Right lobe of liver (tissue), 6 donors: ENCODE measurements at regions not wholly inside any gene's neighbourhood (a gene's known extent, or its start where the extent isn't known, plus 50 kb on each side); places are given as distances from the start of the nearest gene placed in this dataset.
A peak's percentile ranks its signal among the peaks of the same experiment; 100 is the strongest.

ENCODE experiments used
- ATAC-seq, 4 donors: fragments of 200-7000 bp; cut with Tn5 transposase; one replicate each; pipeline ENCODE4 v1.9.1; 2020; ENCODE audit warnings: mild to moderate bottlenecking in 4 of 4, moderate library complexity in 4 of 4
- DNase-seq, 3 donors: peaks; one replicate each; pipeline ENCODE4 v3.0.0-alpha.2; 2020
- H3K27ac ChIP-seq, 3 donors: fragments of 200-600 bp; one replicate each; pipeline ENCODE4 v1.8.0; 2022
- H3K27me3 ChIP-seq, 2 donors: fragments of 200-600 bp; one replicate each; pipeline ENCODE4 v1.8.0; 2022
- H3K36me3 ChIP-seq, 4 donors: fragments of 200-600 bp; sonication (generic) in 1 of 4; one replicate each; pipeline versions ENCODE4 v1.5.1 to v1.8.0; 2017 to 2022; ENCODE audit warnings: control low read depth in 1 of 4
- H3K4me1 ChIP-seq, 4 donors: fragments of 200-600 bp; sonication (generic) in 1 of 4; one replicate each; pipeline versions ENCODE4 v1.5.1 to v1.8.0; 2017 to 2022; ENCODE audit warnings: control low read depth in 1 of 4
- H3K4me3 ChIP-seq, 3 donors: fragments of 200-600 bp; one replicate each; pipeline ENCODE4 v1.8.0; 2022
- H3K9me3 ChIP-seq, 4 donors: fragments of 200-600 bp; sonication (generic) in 1 of 4; one replicate each; pipeline versions ENCODE4 v1.5.1 to v1.8.0; 2017 to 2022; ENCODE audit warnings: control low read depth in 1 of 4
- CTCF ChIP-seq, 4 donors: fragments of 200-600 bp in 3 of 4; fragments of 450-650 bp in 1 of 4; IDR thresholded peaks; one replicate each; pipeline versions ENCODE4 v1.5.1 to v1.8.0; 2016 to 2022; ENCODE audit warnings: antibody characterized with exemption in 4 of 4, mild to moderate bottlenecking in 2 of 4
- POLR2A ChIP-seq: fragments of 450-650 bp; IDR thresholded peaks from one replicate; pipeline ENCODE4 v1.6.1; 2017; ENCODE audit warnings: antibody characterized with exemption, mild to moderate bottlenecking
- WGBS: methylation state at CpG from one replicate; pipeline ENCODE4 v1.1.6; 2018; ENCODE audit warnings: low coverage, low lambda C conversion rate; ENCODE audit not compliant: insufficient coverage; ENCODE audit errors: missing lambda C conversion rate; 5-methylcytosine and 5-hydroxymethylcytosine counted together
- intact Hi-C, 2 donors: fragments of 100-400 bp; cut with DNase I; formaldehyde crosslinking; loops; one replicate each; pipeline versions ENCODE4 v1.11.2 to v1.14.1; 2022
- donor health status: DM: no; HTN: yes; CAD: no.
- donor health status: DM: no; HTN: no; CAD: no.
- donor health status: DM: no; HTN: no; CAD: no.
- donor health status: DM: no; HTN: yes; CAD: no.
- donor health status: DM: no; HTN: yes; CAD: no.

GRCh38 chr2:9143264-9143815, 63.3 kb upstream of the ASAP2 start:
- 80% methylated on average over 6 of the region's 11 CpGs for WGBS
- ATAC-seq: no peak
- TF ChIP-seq CTCF (IDR thresholded peaks at IDR 0.05) (no peak), POLR2A (no peak)
- H3K36me3 ChIP-seq: no peaks in the 10 kb centered on the region
- H3K9me3 ChIP-seq: no peaks in the 10 kb centered on the region
- DNase-seq: no peak
- no peaks in the 10 kb centered on the region for H3K27me3 ChIP-seq
- H3K4me1 ChIP-seq: peaks cover 0 to 13% (median 0%) of the 10 kb centered on the region in 4 donors
- intact Hi-C loops: loop anchor here in 1 of 2 donors (10.0 kb wide), 2 partner anchors 191 to 231 kb away; no protein-coding TSS in a partner anchor
- H3K27ac ChIP-seq: no peak overlapping the region
- peak overlapping the region in 1 of 3 donors; percentile 28 for H3K4me3 ChIP-seq

- H3K4me1 ChIP-seq: peaks cover 0 to 13% (median 0%) of the 10 kb centered on the region in 4 donors
- no peaks in the 10 kb centered on the region for H3K36me3 ChIP-seq
- peak; percentile 79 to 84 (median 83) for DNase-seq
- H3K9me3 ChIP-seq: no peaks in the 10 kb centered on the region
- TF ChIP-seq CTCF (IDR thresholded peaks at IDR 0.05): peak; percentile 98 to 99 (median 98)
- no peak for TF ChIP-seq POLR2A
- intact Hi-C loops: loop anchor here in 1 of 2 donors (10.0 kb wide), 2 partner anchors 192 to 232 kb away; no protein-coding TSS in a partner anchor
- peak; percentile 95 to 97 (median 96) for ATAC-seq
- H3K27me3 ChIP-seq: no peaks in the 10 kb centered on the region
- 7% methylated on average over 32 of the region's 40 CpGs for WGBS
- peak overlapping the region in 2 of 3 donors; percentile 19 to 28 for H3K4me3 ChIP-seq
- no peak overlapping the region for H3K27ac ChIP-seq
Measured at GRCh38 chr2:9142551-9143263, 63.9 kb upstream of the ASAP2 start.

- Histone ChIP-seq H3K4me1 (peaks cover 0 to 13% (median 0%) of the 10 kb centered on the region in 4 donors), H3K36me3 (no peaks in the 10 kb centered on the region), H3K27ac (no peak overlapping the region), H3K4me3 (no peak overlapping the region), H3K9me3 (no peaks in the 10 kb centered on the region), H3K27me3 (no peaks in the 10 kb centered on the region)
- 77% methylated on average over 9 of the region's 15 CpGs for WGBS
- ATAC-seq (no peak), DNase-seq (no peak)
- intact Hi-C loops: loop anchor here in 1 of 2 donors (10.0 kb wide), 2 partner anchors 193 to 233 kb away; no protein-coding TSS in a partner anchor
- TF ChIP-seq POLR2A (no peak), CTCF (IDR thresholded peaks at IDR 0.05) (no peak)
Measured at GRCh38 chr2:9141706-9142460, 64.7 kb upstream of the ASAP2 start.

- ATAC-seq (no peak), DNase-seq (no peak)
- WGBS: 65% methylated on average over 2 of the region's 6 CpGs
- Histone ChIP-seq H3K4me1 (peaks cover 0 to 13% (median 0%) of the 10 kb centered on the region in 4 donors), H3K36me3 (no peaks in the 10 kb centered on the region), H3K27ac (no peak overlapping the region), H3K4me3 (no peak overlapping the region), H3K27me3 (no peaks in the 10 kb centered on the region), H3K9me3 (no peaks in the 10 kb centered on the region)
- TF ChIP-seq CTCF (IDR thresholded peaks at IDR 0.05) (no peak), POLR2A (no peak)
- intact Hi-C loops: loop anchor here in 1 of 2 donors (10.0 kb wide), 2 partner anchors 194 to 234 kb away; no protein-coding TSS in a partner anchor
Measured at GRCh38 chr2:9141091-9141667, 65.4 kb upstream of the ASAP2 start.
